IPS-20b (cell line): ENCODE measurements at regions not wholly inside any gene's neighbourhood (a gene's known extent, or its start where the extent isn't known, plus 50 kb on each side); places are given as distances from the start of the nearest gene placed in this dataset.
"Not testable (repeated sequence)": the region's sequence is repeated elsewhere in the genome, so short reads cannot be mapped to it uniquely, and the experiment has no call there.

ENCODE experiments used
- H3K27ac ChIP-seq: one replicate; pipeline ENCODE4 v1.5.1; 2013; ENCODE audit warnings: low read length
- H3K27me3 ChIP-seq: 2 replicates; pipeline ENCODE4 v1.6.1; 2013; ENCODE audit warnings: mild to moderate bottlenecking, low read length, inconsistent platforms; ENCODE audit not compliant: insufficient read depth
- H3K36me3 ChIP-seq: 2 replicates; pipeline ENCODE4 v1.6.1; 2013; ENCODE audit warnings: low read depth, mild to moderate bottlenecking, inconsistent platforms, low read length, moderate library complexity; ENCODE audit not compliant: insufficient read depth
- H3K4me1 ChIP-seq: 2 replicates; pipeline ENCODE4 v1.6.1; 2013; ENCODE audit warnings: mild to moderate bottlenecking, control low read depth, inconsistent platforms, low read length, moderate library complexity; ENCODE audit not compliant: insufficient read depth
- H3K4me3 ChIP-seq: 2 replicates; pipeline ENCODE4 v1.5.1; 2013; ENCODE audit warnings: mild to moderate bottlenecking, low read length, inconsistent platforms
- H3K9ac ChIP-seq: 2 replicates; pipeline ENCODE4 v1.6.1; 2013; ENCODE audit warnings: low read depth, mild to moderate bottlenecking, inconsistent platforms, low read length, moderate library complexity
- H3K9me3 ChIP-seq: 2 replicates; pipeline ENCODE4 v1.6.1; 2013; ENCODE audit warnings: mild to moderate bottlenecking, low read depth, low read length, inconsistent platforms; ENCODE audit not compliant: insufficient read depth

DNA sequence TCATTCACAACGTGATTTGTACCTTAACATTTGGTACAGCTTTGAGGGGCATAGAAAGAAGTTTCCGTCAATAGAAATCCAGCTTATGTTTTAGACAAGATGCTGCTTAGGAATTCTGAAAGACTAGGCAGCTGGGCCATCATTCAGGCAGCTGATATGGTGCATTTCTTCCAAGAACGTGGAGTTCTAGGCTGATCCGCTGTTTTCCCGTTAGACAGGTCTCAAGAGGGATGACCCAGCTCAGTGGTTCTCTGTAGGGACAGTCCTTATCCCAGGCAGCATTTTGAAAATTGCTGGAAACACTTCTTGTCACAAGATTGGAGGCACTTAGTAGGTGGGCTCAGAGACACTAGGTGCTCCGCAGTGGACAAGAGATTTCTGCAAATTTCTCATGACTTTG lies 242.7 kb upstream of the FOXK1 start:
- Histone ChIP-seq H3K4me3 (no peak overlapping the region), H3K9me3 (0 out of 2 replicates have a peak, but pooled peaks cover 5% of the 10 kb centered on the region), H3K27ac (no peak overlapping the region), H3K27me3 (no peaks in the 10 kb centered on the region), H3K4me1 (no peaks in the 10 kb centered on the region), H3K9ac (no peak overlapping the region), H3K36me3 (no peaks in the 10 kb centered on the region)

DNA sequence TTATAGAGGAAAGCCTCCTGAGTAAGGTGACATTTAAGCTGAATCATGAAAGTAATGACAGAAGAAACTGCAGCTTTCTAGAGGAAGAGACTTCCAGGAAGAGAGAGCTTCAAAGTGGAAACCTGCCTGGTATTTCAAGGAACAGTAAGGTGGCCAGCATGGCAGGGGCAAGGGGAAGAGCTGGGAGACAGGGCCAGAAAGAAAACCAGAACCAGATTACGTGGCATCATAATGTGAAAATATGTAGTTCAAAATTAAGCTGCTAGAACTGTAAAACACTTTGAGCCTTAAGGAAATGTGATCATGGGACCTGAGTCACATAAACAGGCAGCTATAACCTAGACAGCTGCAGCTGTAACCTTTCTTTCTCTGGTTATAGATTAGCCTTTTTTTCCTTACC lies 238.0 kb upstream of the FOXK1 start:
- Histone ChIP-seq H3K9me3 (peaks cover 10% of the 10 kb centered on the region), H3K27ac (no peak overlapping the region), H3K4me3 (no peak overlapping the region)

DNA sequence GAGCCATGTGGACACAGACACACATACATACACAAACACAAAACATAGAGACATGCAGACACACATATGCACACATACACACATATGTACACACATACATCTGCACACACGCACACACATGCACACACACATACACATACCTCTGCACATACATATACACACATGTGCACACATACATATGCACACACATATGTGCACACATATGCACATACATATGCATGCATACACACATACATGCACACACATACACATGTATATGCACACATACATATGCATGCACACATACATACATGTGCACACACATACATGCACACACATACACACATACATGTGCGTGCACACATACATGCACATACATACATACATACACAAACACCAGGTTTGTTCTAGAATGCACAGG lies 236.3 kb upstream of the FOXK1 start:
- no peaks in the 10 kb centered on the region for H3K4me1 ChIP-seq
- H3K27me3 ChIP-seq, result no peaks in the 10 kb centered on the region
- peaks cover 10% of the 10 kb centered on the region for H3K9me3 ChIP-seq
- no peaks in the 10 kb centered on the region for H3K36me3 ChIP-seq
- H3K9ac ChIP-seq, result no peak overlapping the region
- H3K27ac ChIP-seq, result no peak overlapping the region
- H3K4me3 ChIP-seq, result no peak overlapping the region

More for the DNA sequence above, 238.0 kb upstream of the FOXK1 start:
- Histone ChIP-seq H3K4me1 (no peaks in the 10 kb centered on the region), H3K9ac (no peak overlapping the region), H3K36me3 (no peaks in the 10 kb centered on the region), H3K27me3 (no peaks in the 10 kb centered on the region)

DNA sequence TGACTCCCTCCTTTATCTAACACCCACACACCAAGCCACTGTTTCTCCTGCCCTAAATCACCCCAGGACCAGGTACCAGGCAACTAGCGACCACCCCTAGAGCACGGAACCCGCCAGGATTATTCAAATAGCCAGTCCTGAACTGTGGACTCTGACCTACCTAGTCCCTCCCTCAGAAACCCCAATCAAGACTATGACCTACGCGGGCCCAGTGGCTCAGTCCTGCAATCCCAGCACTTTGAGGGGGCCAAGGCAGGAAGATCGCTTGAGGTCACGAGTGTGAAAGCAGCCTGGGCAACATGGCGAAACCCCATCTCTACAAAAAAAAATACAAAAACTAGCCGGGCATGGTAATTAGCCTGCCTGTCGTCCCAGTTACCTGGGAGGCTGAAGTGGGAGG lies 232.8 kb upstream of the FOXK1 start:
- Histone ChIP-seq H3K27ac (no peak overlapping the region), H3K36me3 (no peaks in the 10 kb centered on the region)

DNA sequence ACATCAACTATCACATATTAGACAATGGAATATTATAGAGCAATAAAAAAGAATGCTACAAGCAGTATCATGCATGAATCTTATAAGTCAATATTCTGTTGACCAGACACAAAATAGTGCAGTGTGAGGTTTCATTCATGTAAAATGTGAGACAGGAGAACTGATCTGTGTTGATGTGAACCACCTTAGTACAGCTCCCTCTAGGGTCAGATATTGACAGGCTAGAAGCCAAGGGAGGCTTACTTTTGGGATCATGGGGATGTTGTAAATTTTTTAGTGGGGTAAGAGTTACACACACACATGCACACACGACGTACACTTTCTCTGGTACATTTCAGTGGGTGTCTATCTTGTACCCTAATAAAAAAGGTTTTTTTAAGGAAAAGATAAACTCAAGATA lies 231.6 kb upstream of the FOXK1 start:
- Histone ChIP-seq H3K4me1 (no peaks in the 10 kb centered on the region), H3K27ac (no peak overlapping the region), H3K9ac (no peak overlapping the region), H3K36me3 (no peaks in the 10 kb centered on the region), H3K27me3 (no peaks in the 10 kb centered on the region), H3K4me3 (no peak overlapping the region), H3K9me3 (peaks cover 5% of the 10 kb centered on the region; the same call in 1 of the 2 replicates)

More for the DNA sequence above, 232.8 kb upstream of the FOXK1 start:
- no peaks in the 10 kb centered on the region for H3K27me3 ChIP-seq
- no peak overlapping the region for H3K4me3 ChIP-seq
- no peak overlapping the region for H3K9ac ChIP-seq
- no peaks in the 10 kb centered on the region for H3K4me1 ChIP-seq
- peaks cover 5% of the 10 kb centered on the region for H3K9me3 ChIP-seq

DNA sequence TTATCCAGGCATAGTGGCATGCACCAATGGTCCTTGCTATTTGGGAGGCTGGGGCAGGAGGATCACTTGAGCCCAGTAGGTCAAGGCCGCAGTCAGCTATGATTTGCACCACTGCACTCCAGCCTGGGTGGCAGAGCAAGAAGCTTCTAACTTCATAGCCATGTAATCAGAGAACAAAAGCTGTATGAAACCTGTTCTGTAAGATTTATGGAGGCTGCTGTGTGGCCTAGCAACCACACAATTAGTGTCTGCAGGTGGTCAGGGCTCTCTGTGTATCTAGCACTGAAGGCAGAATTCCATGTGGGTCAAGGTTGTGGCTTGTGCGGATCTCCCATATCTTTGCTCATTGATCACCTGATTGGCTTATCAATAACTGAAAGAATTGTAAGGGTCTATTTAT lies 221.5 kb upstream of the FOXK1 start:
- H3K4me1 ChIP-seq, result no peaks in the 10 kb centered on the region
- no peak overlapping the region for H3K4me3 ChIP-seq
- no peaks in the 10 kb centered on the region for H3K9me3 ChIP-seq
- H3K9ac ChIP-seq, result no peak overlapping the region
- H3K27me3 ChIP-seq, result peaks cover 4% of the 10 kb centered on the region; the same call in 1 of the 2 replicates
- H3K27ac ChIP-seq, result no peak overlapping the region
- H3K36me3 ChIP-seq, result no peaks in the 10 kb centered on the region

DNA sequence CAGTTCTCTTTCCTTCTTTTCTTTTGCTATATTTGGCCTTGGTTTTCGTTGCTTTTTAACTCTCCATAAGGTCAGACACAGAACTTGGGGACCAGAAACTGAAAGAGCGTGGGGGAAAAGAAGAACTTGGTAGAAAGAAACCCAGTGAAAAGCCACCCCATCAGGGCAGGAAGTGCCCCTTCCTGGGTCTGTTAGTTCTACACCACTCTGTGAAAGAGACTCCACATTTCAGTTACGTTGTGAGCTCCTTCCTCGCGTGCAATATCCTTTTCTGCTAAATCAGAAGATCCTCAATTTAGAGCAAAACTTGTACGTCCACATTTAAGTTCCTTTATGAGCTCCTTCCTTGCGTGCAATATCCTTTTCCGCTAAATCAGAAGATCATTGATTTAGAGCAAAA lies 220.6 kb upstream of the FOXK1 start:
- no peaks in the 10 kb centered on the region for H3K4me1 ChIP-seq
- H3K4me3 ChIP-seq, result no peak overlapping the region
- H3K36me3 ChIP-seq, result no peaks in the 10 kb centered on the region
- H3K27me3 ChIP-seq, result peaks cover 4% of the 10 kb centered on the region; the same call in 1 of the 2 replicates
- H3K9me3 ChIP-seq, result no peaks in the 10 kb centered on the region
- H3K9ac ChIP-seq, result no peak overlapping the region
- no peak overlapping the region for H3K27ac ChIP-seq

DNA sequence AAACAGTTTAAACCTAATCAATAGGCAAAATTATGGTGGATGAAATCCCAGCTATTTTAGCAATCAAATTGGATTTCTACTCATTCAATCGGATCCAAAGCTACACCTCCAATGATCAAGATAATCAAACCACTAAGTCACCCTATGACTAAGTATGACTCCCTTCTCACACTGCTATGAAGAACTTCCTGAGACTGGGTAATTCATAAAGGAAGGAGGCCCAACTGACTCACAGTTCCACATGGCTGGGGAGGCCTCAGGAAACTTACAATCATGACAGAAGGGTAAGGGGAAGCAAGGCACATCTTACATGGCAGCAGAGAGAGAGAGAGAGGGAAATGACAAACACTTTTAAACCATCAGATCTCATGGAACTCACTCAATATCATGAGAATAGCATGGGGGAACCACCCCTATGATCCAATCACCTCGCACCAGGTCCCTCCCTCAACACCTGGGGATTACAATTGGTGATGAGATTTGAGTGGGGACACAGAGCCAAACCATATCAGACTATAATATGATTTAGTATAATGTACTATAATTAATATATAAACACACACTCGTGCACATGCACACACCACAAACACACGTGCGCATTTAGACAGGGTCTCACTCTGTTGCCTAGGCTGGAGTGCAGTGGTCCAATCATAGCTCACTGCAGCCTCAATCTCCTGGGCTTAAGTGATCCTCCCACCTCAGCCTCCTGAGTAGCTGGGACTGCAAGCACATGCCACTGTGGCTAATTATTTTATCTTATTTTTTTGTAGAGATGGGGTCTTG lies 213.6 kb upstream of the FOXK1 start:
- H3K9me3 ChIP-seq, result no peaks in the 10 kb centered on the region
- no peaks in the 10 kb centered on the region for H3K36me3 ChIP-seq
- no peak overlapping the region for H3K27ac ChIP-seq
- H3K9ac ChIP-seq, result no peak overlapping the region
- no peak overlapping the region for H3K4me3 ChIP-seq
- peaks cover 12% of the 10 kb centered on the region; the same call in 1 of the 2 replicates for H3K4me1 ChIP-seq
- no peaks in the 10 kb centered on the region for H3K27me3 ChIP-seq

DNA sequence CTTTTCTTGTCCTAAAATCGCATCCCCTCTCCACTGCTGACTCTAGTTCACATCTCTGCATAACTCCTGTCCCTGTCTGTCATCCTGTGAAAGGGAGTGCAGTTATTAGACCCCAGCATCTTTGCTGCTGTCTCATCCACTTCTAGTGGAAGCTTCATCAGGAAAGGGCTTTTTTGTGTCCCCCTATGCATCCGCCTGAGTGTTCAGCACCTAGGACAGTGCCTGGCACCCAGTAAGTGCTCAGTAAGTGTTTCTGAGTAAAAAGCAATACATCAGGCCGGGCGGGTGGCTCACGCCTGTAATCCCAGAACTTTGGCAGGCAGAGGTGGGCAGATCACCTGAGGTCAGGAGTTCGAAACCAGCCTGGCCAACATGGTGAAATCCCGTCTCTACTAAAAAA lies 211.8 kb upstream of the FOXK1 start:
- Histone ChIP-seq H3K27ac (no peak overlapping the region), H3K36me3 (no peaks in the 10 kb centered on the region), H3K9me3 (no peaks in the 10 kb centered on the region), H3K4me3 (peak overlapping the region; percentile 37; the same call in 1 of the 2 replicates), H3K27me3 (no peaks in the 10 kb centered on the region), H3K9ac (no peak overlapping the region), H3K4me1 (peaks cover 12% of the 10 kb centered on the region; the same call in 1 of the 2 replicates)

DNA sequence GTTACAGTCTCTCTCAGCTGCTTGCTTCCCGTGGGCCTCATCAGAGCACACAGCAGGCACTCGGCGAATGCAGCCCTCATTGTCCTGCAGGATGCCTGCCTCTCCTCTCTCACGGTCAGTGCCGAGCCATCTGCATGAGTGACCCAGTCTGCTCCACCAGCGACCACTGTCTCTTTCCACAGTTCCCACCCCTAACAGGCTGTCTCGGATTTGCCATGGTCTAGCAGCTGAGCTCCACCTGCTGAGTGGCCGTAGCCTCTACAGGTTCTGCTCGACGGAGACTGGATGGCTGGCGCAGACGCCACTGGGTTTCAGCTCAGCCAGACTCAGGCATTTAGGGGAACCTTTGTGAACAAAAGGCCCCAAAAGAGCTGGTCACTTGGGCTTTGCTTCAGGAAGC lies 209.4 kb upstream of the FOXK1 start:
- Histone ChIP-seq H3K27ac (no peak overlapping the region), H3K27me3 (no peaks in the 10 kb centered on the region), H3K36me3 (no peaks in the 10 kb centered on the region), H3K9me3 (no peaks in the 10 kb centered on the region), H3K4me3 (no peak overlapping the region), H3K9ac (no peak overlapping the region), H3K4me1 (peaks cover 12% of the 10 kb centered on the region; the same call in 1 of the 2 replicates)

DNA sequence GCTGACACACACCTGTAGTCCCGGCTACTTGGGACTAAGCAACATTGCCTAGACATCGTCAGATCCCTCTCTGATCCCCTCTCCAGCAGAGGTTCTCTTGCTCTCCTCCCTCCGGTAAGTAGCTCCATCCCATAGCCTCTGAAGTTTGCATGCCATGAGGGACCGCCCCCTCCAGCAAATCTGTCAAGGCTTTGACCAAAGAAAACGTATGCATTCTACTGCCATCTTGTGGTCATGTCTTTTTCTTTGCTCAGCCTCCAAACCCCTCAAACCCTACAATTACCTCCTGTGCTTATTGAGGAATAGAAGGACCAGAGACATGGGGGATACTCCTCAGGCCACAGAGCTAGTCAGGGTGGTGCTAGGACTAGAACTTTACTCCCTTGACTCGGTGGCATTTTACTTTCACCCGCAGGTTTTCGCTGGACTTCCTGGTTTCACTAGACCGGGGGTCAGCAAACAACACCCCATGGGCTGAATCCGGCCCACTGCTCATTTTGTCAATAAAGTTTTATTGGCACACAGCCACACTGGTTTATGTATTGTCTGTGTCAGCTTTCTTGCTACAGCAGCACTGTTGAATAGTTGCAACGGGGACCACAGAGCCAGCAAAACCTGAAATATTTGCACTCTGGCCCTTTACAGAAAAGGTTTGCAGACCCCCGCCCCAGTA lies 202.6 kb upstream of the FOXK1 start:
- H3K9me3 ChIP-seq, result peaks cover 11% of the 10 kb centered on the region
- H3K27ac ChIP-seq, result no peak overlapping the region
- H3K27me3 ChIP-seq, result no peaks in the 10 kb centered on the region
- H3K36me3 ChIP-seq, result no peaks in the 10 kb centered on the region
- H3K4me3 ChIP-seq, result no peak overlapping the region
- no peaks in the 10 kb centered on the region for H3K4me1 ChIP-seq
- no peak overlapping the region for H3K9ac ChIP-seq

DNA sequence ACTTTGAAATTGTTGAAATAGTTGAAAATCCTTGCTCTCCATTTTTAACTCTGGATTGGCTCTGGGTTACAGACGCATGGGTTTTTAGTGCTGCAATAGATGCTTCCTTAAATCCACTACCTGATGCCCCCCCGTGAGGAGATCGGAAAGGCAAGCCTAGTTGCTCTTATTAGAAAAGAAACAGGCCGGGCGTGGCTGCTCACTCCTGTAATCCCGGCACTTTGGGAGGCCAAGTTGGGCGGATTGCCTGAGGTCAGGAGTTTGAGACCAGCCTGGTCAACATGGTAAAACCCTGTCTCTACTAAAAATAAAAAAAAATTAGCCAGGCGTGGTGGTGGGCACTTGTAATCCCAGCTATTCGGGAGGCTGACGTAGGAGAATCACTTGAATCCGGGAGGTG lies 202.0 kb upstream of the FOXK1 start:
- H3K27ac ChIP-seq, H3K9ac ChIP-seq, H3K36me3 ChIP-seq, H3K27me3 ChIP-seq, H3K4me1 ChIP-seq, H3K4me3 ChIP-seq: not testable (repeated sequence)
- H3K9me3 ChIP-seq, result peaks cover 11% of the 10 kb centered on the region
